ENCODE measurements at regions not wholly inside any gene's neighbourhood (a gene's known extent, or its start where the extent isn't known, plus 50 kb on each side); places are given as distances from the start of the nearest gene placed in this dataset.

DNA sequence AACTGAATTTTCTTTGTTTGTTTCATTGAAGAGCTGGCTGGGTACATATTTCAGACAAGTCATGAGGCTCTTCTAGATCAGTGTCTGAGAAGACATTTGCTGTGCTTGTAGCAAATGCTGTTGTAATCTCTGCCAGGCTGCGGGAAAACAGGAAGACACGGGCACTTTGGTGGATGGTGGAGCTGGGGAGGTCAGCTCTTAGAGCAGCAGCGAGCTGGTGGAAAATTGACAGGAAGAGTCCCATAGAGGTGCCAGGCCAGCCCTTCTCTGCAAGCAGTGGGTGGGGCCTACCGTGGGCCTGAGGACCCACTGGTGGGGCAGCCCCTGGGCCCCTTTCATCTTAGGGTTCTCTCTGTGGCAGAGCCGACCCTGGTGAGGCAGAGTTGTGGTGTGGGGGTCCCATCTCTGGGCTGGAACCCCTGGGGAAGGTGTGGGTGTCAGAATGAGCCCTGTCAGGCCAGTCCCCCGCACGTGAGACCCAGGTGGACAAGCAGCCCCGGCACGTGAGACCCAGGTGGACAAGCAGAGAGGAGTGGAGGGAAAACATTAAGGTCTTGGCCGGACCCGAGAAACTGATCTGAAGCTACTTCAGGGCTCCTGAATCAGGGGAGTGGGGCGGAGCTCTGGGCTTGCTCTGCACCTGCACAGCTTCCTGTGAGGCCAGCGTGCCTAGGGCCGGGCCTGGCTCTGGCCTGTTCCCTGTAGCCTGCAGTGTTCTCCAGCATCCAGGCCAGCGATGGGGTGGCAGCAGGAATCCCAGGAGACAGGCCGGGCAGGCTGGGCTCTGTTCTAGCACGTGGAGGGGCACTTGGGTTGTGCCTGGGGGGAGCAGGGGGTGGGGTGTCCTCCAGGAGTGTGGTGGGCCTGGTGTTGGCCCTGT, 273.5 kb upstream of the HDAC4 start (continued):
- TF ChIP-seq, protein P1, sequence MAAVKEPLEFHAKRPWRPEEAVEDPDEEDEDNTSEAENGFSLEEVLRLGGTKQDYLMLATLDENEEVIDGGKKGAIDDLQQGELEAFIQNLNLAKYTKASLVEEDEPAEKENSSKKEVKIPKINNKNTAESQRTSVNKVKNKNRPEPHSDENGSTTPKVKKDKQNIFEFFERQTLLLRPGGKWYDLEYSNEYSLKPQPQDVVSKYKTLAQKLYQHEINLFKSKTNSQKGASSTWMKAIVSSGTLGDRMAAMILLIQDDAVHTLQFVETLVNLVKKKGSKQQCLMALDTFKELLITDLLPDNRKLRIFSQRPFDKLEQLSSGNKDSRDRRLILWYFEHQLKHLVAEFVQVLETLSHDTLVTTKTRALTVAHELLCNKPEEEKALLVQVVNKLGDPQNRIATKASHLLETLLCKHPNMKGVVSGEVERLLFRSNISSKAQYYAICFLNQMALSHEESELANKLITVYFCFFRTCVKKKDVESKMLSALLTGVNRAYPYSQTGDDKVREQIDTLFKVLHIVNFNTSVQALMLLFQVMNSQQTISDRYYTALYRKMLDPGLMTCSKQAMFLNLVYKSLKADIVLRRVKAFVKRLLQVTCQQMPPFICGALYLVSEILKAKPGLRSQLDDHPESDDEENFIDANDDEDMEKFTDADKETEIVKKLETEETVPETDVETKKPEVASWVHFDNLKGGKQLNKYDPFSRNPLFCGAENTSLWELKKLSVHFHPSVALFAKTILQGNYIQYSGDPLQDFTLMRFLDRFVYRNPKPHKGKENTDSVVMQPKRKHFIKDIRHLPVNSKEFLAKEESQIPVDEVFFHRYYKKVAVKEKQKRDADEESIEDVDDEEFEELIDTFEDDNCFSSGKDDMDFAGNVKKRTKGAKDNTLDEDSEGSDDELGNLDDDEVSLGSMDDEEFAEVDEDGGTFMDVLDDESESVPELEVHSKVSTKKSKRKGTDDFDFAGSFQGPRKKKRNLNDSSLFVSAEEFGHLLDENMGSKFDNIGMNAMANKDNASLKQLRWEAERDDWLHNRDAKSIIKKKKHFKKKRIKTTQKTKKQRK (IDR thresholded peaks at IDR 0.05; ENCODE audit: low read depth, low read length), result no peak

DNA sequence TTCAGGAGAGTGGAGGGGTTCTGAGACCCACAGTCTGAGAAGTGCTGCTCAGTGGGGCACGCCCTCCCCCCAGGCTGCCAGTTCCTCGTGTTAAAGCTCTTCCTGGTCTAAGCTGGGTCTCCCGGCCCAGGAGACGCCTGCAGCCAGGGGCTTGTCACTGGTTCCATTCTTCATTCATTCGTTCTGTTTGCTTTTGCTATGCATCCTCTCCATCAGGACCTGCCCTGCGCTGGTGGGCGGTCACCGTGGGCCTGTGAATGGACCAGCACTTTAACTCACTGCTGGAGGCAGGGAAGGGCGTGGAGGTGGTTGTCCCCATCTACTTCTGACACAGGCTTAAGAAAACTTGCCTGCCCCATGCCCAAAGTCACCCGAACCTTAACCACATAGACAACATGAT, 272.8 kb upstream of the HDAC4 start:
- Histone ChIP-seq H3K4me3 (no peak overlapping the region), H3K27me3 (replicated peaks in 1 of 2; ENCODE audit: control insufficient read depth in 2 of 2, insufficient read depth in 2 of 2, low read length in 1 of 2) (no peaks in the 10 kb centered on the region; a peak in 1 of 4 replicates), H3K4me1 (ENCODE audit: control insufficient read depth, insufficient read depth, low read length) (no peaks in the 10 kb centered on the region), H3K9ac (ENCODE audit: control insufficient read depth, insufficient read depth, low read length) (no peak overlapping the region), H2AFZ (ENCODE audit: control insufficient read depth, low read depth, low read length) (no peak overlapping the region), H3K36me3 (ENCODE audit: control insufficient read depth in 2 of 2, insufficient read depth in 2 of 2, low read length in 1 of 2) (no peaks in the 10 kb centered on the region), H3K79me2 (ENCODE audit: control insufficient read depth, insufficient read depth, low read length) (no peaks in the 10 kb centered on the region), H3K27ac (ENCODE audit: control insufficient read depth, insufficient read depth) (no peak overlapping the region), H4K20me1 (ENCODE audit: control insufficient read depth, insufficient read depth) (no peaks in the 10 kb centered on the region), H3K4me2 (ENCODE audit: control insufficient read depth, insufficient read depth) (no peak overlapping the region), H3K9me3 (replicated peaks; ENCODE audit: control insufficient read depth, insufficient read depth, low read length) (no peaks in the 10 kb centered on the region)
- WGBS (ENCODE audit: insufficient coverage, insufficient replicate concordance, low lambda C conversion rate, missing lambda C conversion rate), result 42% methylated on average over 10 of the region's 10 CpGs
- ATAC-seq (no peak), FAIRE-seq (no peak), DNase-seq (ENCODE audit: low read depth, low spot score) (no peak)
- SMC1A ChIA-PET (ENCODE audit: uncharacterized antibody, unreplicated experiment), result no interaction called here
- RAD21 ChIA-PET (ENCODE audit: unreplicated experiment), result no interaction called here
- CTCF ChIA-PET, result no interaction called here
- BruUV-seq (replicated peaks), result no TSS peak
- POLR2A ChIA-PET, result no interaction called here
- in situ Hi-C loops (cut with MboI), result no loop called here
- intact Hi-C loops (cut with micrococcal nuclease; ENCODE audit: unreplicated experiment), result no loop called here
- no peak for TF ChIP-seq EED (IDR thresholded peaks at IDR 0.05; ENCODE audit: low read depth)
- TF ChIP-seq POLR2AphosphoS5 (IDR thresholded peaks at IDR 0.05; ENCODE audit: low read length), result no peak
- TF ChIP-seq, protein P2, sequence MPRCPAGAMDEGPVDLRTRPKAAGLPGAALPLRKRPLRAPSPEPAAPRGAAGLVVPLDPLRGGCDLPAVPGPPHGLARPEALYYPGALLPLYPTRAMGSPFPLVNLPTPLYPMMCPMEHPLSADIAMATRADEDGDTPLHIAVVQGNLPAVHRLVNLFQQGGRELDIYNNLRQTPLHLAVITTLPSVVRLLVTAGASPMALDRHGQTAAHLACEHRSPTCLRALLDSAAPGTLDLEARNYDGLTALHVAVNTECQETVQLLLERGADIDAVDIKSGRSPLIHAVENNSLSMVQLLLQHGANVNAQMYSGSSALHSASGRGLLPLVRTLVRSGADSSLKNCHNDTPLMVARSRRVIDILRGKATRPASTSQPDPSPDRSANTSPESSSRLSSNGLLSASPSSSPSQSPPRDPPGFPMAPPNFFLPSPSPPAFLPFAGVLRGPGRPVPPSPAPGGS (IDR thresholded peaks at IDR 0.05; ENCODE audit: borderline replicate concordance, insufficient read depth, low read depth, low read length, poor library complexity, severe bottlenecking), result no peak
- TF ChIP-seq RFX5 (IDR thresholded peaks at IDR 0.05; ENCODE audit: low read depth, low read length), result no peak
- no peak for TF ChIP-seq SRF (IDR thresholded peaks at IDR 0.05; ENCODE audit: low read depth in 2 of 2, low read length in 2 of 2)
- no peak for TF ChIP-seq RCOR1 (conservative IDR thresholded peaks at IDR 0.05; ENCODE audit: low read depth, low read length)
- TF ChIP-seq PAX5 (IDR thresholded peaks at IDR 0.05; ENCODE audit: borderline replicate concordance, low read depth, low read length), result no peak
- TF ChIP-seq NR2F1 (conservative IDR thresholded peaks at IDR 0.05), result no peak
- TF ChIP-seq, protein P3, sequence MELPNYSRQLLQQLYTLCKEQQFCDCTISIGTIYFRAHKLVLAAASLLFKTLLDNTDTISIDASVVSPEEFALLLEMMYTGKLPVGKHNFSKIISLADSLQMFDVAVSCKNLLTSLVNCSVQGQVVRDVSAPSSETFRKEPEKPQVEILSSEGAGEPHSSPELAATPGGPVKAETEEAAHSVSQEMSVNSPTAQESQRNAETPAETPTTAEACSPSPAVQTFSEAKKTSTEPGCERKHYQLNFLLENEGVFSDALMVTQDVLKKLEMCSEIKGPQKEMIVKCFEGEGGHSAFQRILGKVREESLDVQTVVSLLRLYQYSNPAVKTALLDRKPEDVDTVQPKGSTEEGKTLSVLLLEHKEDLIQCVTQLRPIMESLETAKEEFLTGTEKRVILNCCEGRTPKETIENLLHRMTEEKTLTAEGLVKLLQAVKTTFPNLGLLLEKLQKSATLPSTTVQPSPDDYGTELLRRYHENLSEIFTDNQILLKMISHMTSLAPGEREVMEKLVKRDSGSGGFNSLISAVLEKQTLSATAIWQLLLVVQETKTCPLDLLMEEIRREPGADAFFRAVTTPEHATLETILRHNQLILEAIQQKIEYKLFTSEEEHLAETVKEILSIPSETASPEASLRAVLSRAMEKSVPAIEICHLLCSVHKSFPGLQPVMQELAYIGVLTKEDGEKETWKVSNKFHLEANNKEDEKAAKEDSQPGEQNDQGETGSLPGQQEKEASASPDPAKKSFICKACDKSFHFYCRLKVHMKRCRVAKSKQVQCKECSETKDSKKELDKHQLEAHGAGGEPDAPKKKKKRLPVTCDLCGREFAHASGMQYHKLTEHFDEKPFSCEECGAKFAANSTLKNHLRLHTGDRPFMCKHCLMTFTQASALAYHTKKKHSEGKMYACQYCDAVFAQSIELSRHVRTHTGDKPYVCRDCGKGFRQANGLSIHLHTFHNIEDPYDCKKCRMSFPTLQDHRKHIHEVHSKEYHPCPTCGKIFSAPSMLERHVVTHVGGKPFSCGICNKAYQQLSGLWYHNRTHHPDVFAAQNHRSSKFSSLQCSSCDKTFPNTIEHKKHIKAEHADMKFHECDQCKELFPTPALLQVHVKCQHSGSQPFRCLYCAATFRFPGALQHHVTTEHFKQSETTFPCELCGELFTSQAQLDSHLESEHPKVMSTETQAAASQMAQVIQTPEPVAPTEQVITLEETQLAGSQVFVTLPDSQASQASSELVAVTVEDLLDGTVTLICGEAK (IDR thresholded peaks at IDR 0.05; ENCODE audit: borderline replicate concordance), result no peak
- no peak for TF ChIP-seq YBX1 (IDR thresholded peaks at IDR 0.05)
- no peak for TF ChIP-seq CHD4 (IDR thresholded peaks at IDR 0.05)
- TF ChIP-seq NRF1 (conservative IDR thresholded peaks at IDR 0.05; ENCODE audit: low read depth, low read length), result no peak
- no peak for TF ChIP-seq GABPA (IDR thresholded peaks at IDR 0.05; ENCODE audit: low read depth)
- no peak for TF ChIP-seq SMC3 (IDR thresholded peaks at IDR 0.05; ENCODE audit: borderline replicate concordance, low read length)

Data from GM12878 (cell line).